Cortex of kidney (tissue), 1 donor: ENCODE measurements at regions not wholly inside any gene's neighbourhood (a gene's known extent, or its start where the extent isn't known, plus 50 kb on each side); places are given as distances from the start of the nearest gene placed in this dataset.
"Not testable (repeated sequence)": the region's sequence is repeated elsewhere in the genome, so short reads cannot be mapped to it uniquely, and the experiment has no call there.

Source experiments
- DNase-seq: peaks from one replicate; lab custom pipeline; 2025; lab: John Stamatoyannopoulos, UW

GRCh38 chr2:184114439-184114838 is 483.9 kb upstream of the ZNF804A start:
- DNase-seq: no peak

- no peak for DNase-seq
Observed at GRCh38 chr2:184119989-184120800, 478.1 kb upstream of the ZNF804A start.

- no peak for DNase-seq
Observed at GRCh38 chr2:184125867-184126266, 472.5 kb upstream of the ZNF804A start.

GRCh38 chr2:184129073-184129472 is 469.3 kb upstream of the ZNF804A start:
- DNase-seq: no peak

- no peak for DNase-seq
Observed at GRCh38 chr2:184137955-184138354, 460.4 kb upstream of the ZNF804A start.

GRCh38 chr2:184141866-184142265 is 456.5 kb upstream of the ZNF804A start:
- no peak for DNase-seq

GRCh38 chr2:184154438-184154837 is 443.9 kb upstream of the ZNF804A start:
- no peak for DNase-seq

GRCh38 chr2:184155791-184156190 is 442.5 kb upstream of the ZNF804A start:
- no peak for DNase-seq

- no peak for DNase-seq
Observed at GRCh38 chr2:184157141-184157540, 441.2 kb upstream of the ZNF804A start.

- no peak for DNase-seq
Observed at GRCh38 chr2:184162426-184162825, 435.9 kb upstream of the ZNF804A start.

GRCh38 chr2:184168823-184169222 is 429.5 kb upstream of the ZNF804A start:
- not testable (repeated sequence) for DNase-seq

GRCh38 chr2:184169366-184169765 is 429.0 kb upstream of the ZNF804A start:
- DNase-seq: no peak

GRCh38 chr2:184174493-184175104 is 423.7 kb upstream of the ZNF804A start:
- no peak for DNase-seq

- DNase-seq: no peak
Observed at GRCh38 chr2:184178229-184178628, 420.1 kb upstream of the ZNF804A start.

GRCh38 chr2:184186436-184186835 is 411.9 kb upstream of the ZNF804A start:
- no peak for DNase-seq

- DNase-seq: no peak
Observed at GRCh38 chr2:184187421-184187971, 410.8 kb upstream of the ZNF804A start.

GRCh38 chr2:184190725-184191124 is 407.6 kb upstream of the ZNF804A start:
- DNase-seq: no peak

GRCh38 chr2:184192649-184193048 is 405.7 kb upstream of the ZNF804A start:
- DNase-seq: no peak

- no peak for DNase-seq
Observed at GRCh38 chr2:184197413-184197812, 400.9 kb upstream of the ZNF804A start.

GRCh38 chr2:184198791-184199190 is 399.5 kb upstream of the ZNF804A start:
- DNase-seq: not testable (repeated sequence)

- DNase-seq: no peak
Observed at GRCh38 chr2:184199274-184199673, 399.1 kb upstream of the ZNF804A start.

- no peak for DNase-seq
Observed at GRCh38 chr2:184201246-184201645, 397.1 kb upstream of the ZNF804A start.

GRCh38 chr2:184203661-184204060 is 394.7 kb upstream of the ZNF804A start:
- no peak for DNase-seq
